ENCODE measurements at regions not wholly inside any gene's neighbourhood (a gene's known extent, or its start where the extent isn't known, plus 50 kb on each side); places are given as distances from the start of the nearest gene placed in this dataset.

DNA sequence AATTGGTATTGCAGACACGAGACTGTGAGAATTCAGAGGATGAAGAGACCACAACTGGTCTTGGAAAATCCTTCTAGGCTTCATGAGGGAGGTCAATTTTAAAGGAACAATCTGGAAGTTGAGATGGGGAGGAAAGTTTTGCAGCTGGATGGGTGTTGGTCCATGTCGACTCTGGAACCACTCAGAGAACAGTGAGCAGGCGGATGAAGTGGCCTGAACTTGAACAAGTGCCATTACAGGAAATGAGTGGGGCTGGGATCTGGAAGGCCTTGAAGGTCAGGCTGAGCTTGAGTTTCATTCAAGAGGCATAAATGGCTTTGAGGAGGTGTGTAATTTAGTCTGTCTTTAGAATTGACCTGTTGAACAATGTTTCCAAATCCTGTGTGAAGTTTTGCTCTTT lies 140.9 kb downstream of the GALC start:
- H3F3A ChIP-seq (ENCODE audit: control insufficient read depth, insufficient read depth) = no peaks in the 10 kb centered on the region
- H3K27me3 ChIP-seq (ENCODE audit: control insufficient read depth, low read length) = no peaks in the 10 kb centered on the region
- TF ChIP-seq EZH2phosphoT487 (IDR thresholded peaks at IDR 0.05; ENCODE audit: borderline replicate concordance, low read length) (no peak), CTCF (IDR thresholded peaks at IDR 0.05; ENCODE audit: low read depth, low read length, poor library complexity, severe bottlenecking) (no peak)
- H3K79me2 ChIP-seq (ENCODE audit: control insufficient read depth, low read length) = no peaks in the 10 kb centered on the region
- no peak overlapping the region for H3K4me3 ChIP-seq (ENCODE audit: low read length)
- H3K9me2 ChIP-seq (replicated peaks; ENCODE audit: control insufficient read depth, low read length) = no peaks in the 10 kb centered on the region
- no peaks in the 10 kb centered on the region for H3K36me3 ChIP-seq (ENCODE audit: control insufficient read depth, low read length)
- H3K4me2 ChIP-seq (ENCODE audit: low read length) = no peak overlapping the region
- no peaks in the 10 kb centered on the region for H3K9me3 ChIP-seq (ENCODE audit: control insufficient read depth, insufficient read depth, low read length)
- H3K4me1 ChIP-seq (ENCODE audit: control insufficient read depth, low read length) = no peaks in the 10 kb centered on the region
- H4K20me1 ChIP-seq (ENCODE audit: control insufficient read depth, insufficient read depth, low read depth, low read length) = no peaks in the 10 kb centered on the region
- no peak overlapping the region for H3K27ac ChIP-seq (ENCODE audit: low read depth, low read length)

GRCh38 chr14:87851190-87851589 lies 141.8 kb downstream of the GALC start:
- H3K4me1 ChIP-seq (ENCODE audit: control insufficient read depth, low read length) = no peaks in the 10 kb centered on the region
- H3K4me2 ChIP-seq (ENCODE audit: low read length) = no peak overlapping the region
- TF ChIP-seq CTCF (IDR thresholded peaks at IDR 0.05; ENCODE audit: low read depth, low read length, poor library complexity, severe bottlenecking) (no peak), EZH2phosphoT487 (IDR thresholded peaks at IDR 0.05; ENCODE audit: borderline replicate concordance, low read length) (no peak)
- H4K20me1 ChIP-seq (ENCODE audit: control insufficient read depth, insufficient read depth, low read depth, low read length) = no peaks in the 10 kb centered on the region
- no peak overlapping the region for H3K27ac ChIP-seq (ENCODE audit: low read depth, low read length)
- H3K36me3 ChIP-seq (ENCODE audit: control insufficient read depth, low read length) = no peaks in the 10 kb centered on the region
- no peaks in the 10 kb centered on the region for H3K27me3 ChIP-seq (ENCODE audit: control insufficient read depth, low read length)
- H3K4me3 ChIP-seq (ENCODE audit: low read length) = no peak overlapping the region
- no peaks in the 10 kb centered on the region for H3K9me2 ChIP-seq (replicated peaks; ENCODE audit: control insufficient read depth, low read length)
- no peaks in the 10 kb centered on the region for H3K9me3 ChIP-seq (ENCODE audit: control insufficient read depth, insufficient read depth, low read length)
- H3K79me2 ChIP-seq (ENCODE audit: control insufficient read depth, low read length) = no peaks in the 10 kb centered on the region
- H3F3A ChIP-seq (ENCODE audit: control insufficient read depth, insufficient read depth) = no peaks in the 10 kb centered on the region

- no peaks in the 10 kb centered on the region for H3K4me1 ChIP-seq (ENCODE audit: control insufficient read depth, low read length)
- H3K9me3 ChIP-seq (ENCODE audit: control insufficient read depth, insufficient read depth, low read length) = no peaks in the 10 kb centered on the region
- no peak for TF ChIP-seq CTCF (IDR thresholded peaks at IDR 0.05; ENCODE audit: low read depth, low read length, poor library complexity, severe bottlenecking)
- TF ChIP-seq EZH2phosphoT487 (IDR thresholded peaks at IDR 0.05; ENCODE audit: borderline replicate concordance, low read length) = no peak
- H3K9me2 ChIP-seq (replicated peaks; ENCODE audit: control insufficient read depth, low read length) = no peaks in the 10 kb centered on the region
- H4K20me1 ChIP-seq (ENCODE audit: control insufficient read depth, insufficient read depth, low read depth, low read length) = no peaks in the 10 kb centered on the region
- H3K79me2 ChIP-seq (ENCODE audit: control insufficient read depth, low read length) = no peaks in the 10 kb centered on the region
- no peaks in the 10 kb centered on the region for H3K36me3 ChIP-seq (ENCODE audit: control insufficient read depth, low read length)
- no peaks in the 10 kb centered on the region for H3F3A ChIP-seq (ENCODE audit: control insufficient read depth, insufficient read depth)
- H3K4me3 ChIP-seq (ENCODE audit: low read length) = no peak overlapping the region
- H3K27me3 ChIP-seq (ENCODE audit: control insufficient read depth, low read length) = no peaks in the 10 kb centered on the region
- H3K4me2 ChIP-seq (ENCODE audit: low read length) = no peak overlapping the region
- H3K27ac ChIP-seq (ENCODE audit: low read depth, low read length) = no peak overlapping the region
Observed at GRCh38 chr14:87847216-87847755, 145.7 kb downstream of the GALC start.
